ENCODE measurements at regions not wholly inside any gene's neighbourhood (a gene's known extent, or its start where the extent isn't known, plus 50 kb on each side); places are given as distances from the start of the nearest gene placed in this dataset.

- TF ChIP-seq YY1 (IDR thresholded peaks at IDR 0.05; ENCODE audit: insufficient read depth, insufficient read length) (no peak), ZNF274 (IDR thresholded peaks at IDR 0.05; ENCODE audit: low read depth, low read length) (no peak)
Observed at GRCh38 chr18:77478646-77479442, 229.2 kb downstream of the GALR1 start.
